Spleen (tissue), 7 donors: ENCODE measurements at regions not wholly inside any gene's neighbourhood (a gene's known extent, or its start where the extent isn't known, plus 50 kb on each side); places are given as distances from the start of the nearest gene placed in this dataset.

ENCODE experiments used
- POLR2AphosphoS5 ChIP-seq, 3 donors: sonication (generic); formaldehyde crosslinking; IDR thresholded peaks; one replicate each; pipeline ENCODE4 v1.5.1; 2017; ENCODE audit warnings: antibody characterized with exemption in 3 of 3
- TF ChIP-seq, protein P1 (sequence below), 11 experiments: fragments of 200-600 bp in 7 of 11; fragments of 450-650 bp in 4 of 11; sonication (generic) in 4 of 11; IDR thresholded peaks in 8 of 11; conservative IDR thresholded peaks in 3 of 11; 1 replicate in 7 of 11; 2 replicates in 4 of 11; pipeline versions ENCODE4 v1.4.0 to v1.8.0; 2016 to 2021; ENCODE audit warnings: antibody characterized with exemption in 11 of 11, inconsistent platforms in 4 of 11, mild to moderate bottlenecking in 1 of 11
- donor health status: DM: no; HTN: no; CAD: no; lungs with moderate emphysema.
- donor health status: DM: no; HTN: no; CAD: no.
- donor health status: DM: no; HTN: no; CAD: no.

DNA sequence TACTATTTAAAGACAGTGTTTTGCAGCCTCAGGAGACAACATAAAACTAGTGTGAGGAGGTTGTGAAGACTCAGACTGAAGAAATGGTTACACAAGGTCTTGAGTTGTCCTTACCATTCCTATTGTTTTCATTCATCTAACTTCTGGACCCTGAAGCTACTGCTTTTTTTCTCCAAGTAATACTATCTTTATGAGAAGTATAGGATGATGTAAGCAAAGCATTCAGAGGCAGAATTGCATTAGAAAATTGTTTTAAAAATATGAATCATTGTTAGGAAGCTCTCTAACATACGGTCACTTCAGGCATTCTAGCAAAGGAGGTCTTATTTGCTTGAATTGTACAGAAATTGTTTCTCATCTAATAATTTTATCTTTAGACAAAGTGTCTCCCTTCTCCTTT lies 357.8 kb downstream of the TLL1 start:
- TF ChIP-seq, protein P1, sequence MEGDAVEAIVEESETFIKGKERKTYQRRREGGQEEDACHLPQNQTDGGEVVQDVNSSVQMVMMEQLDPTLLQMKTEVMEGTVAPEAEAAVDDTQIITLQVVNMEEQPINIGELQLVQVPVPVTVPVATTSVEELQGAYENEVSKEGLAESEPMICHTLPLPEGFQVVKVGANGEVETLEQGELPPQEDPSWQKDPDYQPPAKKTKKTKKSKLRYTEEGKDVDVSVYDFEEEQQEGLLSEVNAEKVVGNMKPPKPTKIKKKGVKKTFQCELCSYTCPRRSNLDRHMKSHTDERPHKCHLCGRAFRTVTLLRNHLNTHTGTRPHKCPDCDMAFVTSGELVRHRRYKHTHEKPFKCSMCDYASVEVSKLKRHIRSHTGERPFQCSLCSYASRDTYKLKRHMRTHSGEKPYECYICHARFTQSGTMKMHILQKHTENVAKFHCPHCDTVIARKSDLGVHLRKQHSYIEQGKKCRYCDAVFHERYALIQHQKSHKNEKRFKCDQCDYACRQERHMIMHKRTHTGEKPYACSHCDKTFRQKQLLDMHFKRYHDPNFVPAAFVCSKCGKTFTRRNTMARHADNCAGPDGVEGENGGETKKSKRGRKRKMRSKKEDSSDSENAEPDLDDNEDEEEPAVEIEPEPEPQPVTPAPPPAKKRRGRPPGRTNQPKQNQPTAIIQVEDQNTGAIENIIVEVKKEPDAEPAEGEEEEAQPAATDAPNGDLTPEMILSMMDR (IDR thresholded peaks at IDR 0.05 in 8 of 11, conservative IDR thresholded peaks at IDR 0.05 in 3 of 11): no peak
- TF ChIP-seq POLR2AphosphoS5 (IDR thresholded peaks at IDR 0.05): no peak
